GM12892 (cell line): ENCODE measurements at regions not wholly inside any gene's neighbourhood (a gene's known extent, or its start where the extent isn't known, plus 50 kb on each side); places are given as distances from the start of the nearest gene placed in this dataset.

ENCODE experiments used
- POLR2A ChIP-seq: IDR thresholded peaks from 2 replicates; pipeline ENCODE4 v1.6.1; 2011; ENCODE audit warnings: low read depth, low read length, control low read depth
- POLR2AphosphoS5 ChIP-seq: IDR thresholded peaks from 2 replicates; pipeline ENCODE4 v1.6.1; 2011; ENCODE audit warnings: low read depth, low read length, control low read depth
- TAF1 ChIP-seq: IDR thresholded peaks from 2 replicates; pipeline ENCODE4 v1.6.1; 2011; ENCODE audit warnings: low read depth, mild to moderate bottlenecking, control low read depth, low read length, borderline replicate concordance

DNA sequence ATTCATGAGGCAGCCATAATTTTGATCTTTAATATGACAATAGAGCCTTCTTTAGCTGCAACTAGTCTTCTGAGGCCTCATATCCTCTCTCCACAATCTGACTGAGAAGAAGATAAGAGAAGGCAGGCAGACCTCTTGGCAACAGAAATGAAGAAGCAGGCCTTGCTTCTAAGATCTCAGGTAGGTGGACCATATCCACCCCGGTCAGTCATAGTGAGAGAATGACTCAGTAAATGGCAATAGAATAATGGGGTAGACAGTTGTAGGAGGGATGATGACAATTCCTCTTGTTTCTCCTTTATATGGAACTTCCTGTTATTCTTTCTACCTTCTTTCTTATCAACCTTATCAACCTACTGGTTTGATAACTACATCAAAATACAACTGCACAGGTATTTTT, 246.7 kb upstream of the G2E3 start:
- no peak for TF ChIP-seq POLR2A
- TF ChIP-seq POLR2AphosphoS5 = no peak
- no peak for TF ChIP-seq TAF1
